ENCODE measurements at regions not wholly inside any gene's neighbourhood (a gene's known extent, or its start where the extent isn't known, plus 50 kb on each side); places are given as distances from the start of the nearest gene placed in this dataset.

- no peak for TF ChIP-seq CTCF (IDR thresholded peaks at IDR 0.05)
- no peak for TF ChIP-seq EZH2 (IDR thresholded peaks at IDR 0.05; ENCODE audit: borderline replicate concordance, insufficient read depth, low read depth, low read length, poor library complexity, severe bottlenecking)
These were observed 163.8 kb upstream of the MBNL1 start for GRCh38 chr3:152104847-152105415.

All from B cell (primary cell).